HCT116 (cell line): ENCODE measurements at regions not wholly inside any gene's neighbourhood (a gene's known extent, or its start where the extent isn't known, plus 50 kb on each side); places are given as distances from the start of the nearest gene placed in this dataset.

ENCODE experiments used
- ATAC-seq: fragments of 200-7000 bp; cut with Tn5 transposase; 2 replicates; pipeline ENCODE4 v1.9.1; 2020; ENCODE audit warnings: mild to moderate bottlenecking, moderate library complexity
- BruUV-seq: library from RNA; stranded (reverse); fragments of 400-500 nt; replicated peaks from 2 replicates; lab custom pipeline; 2021; lab: Mats Ljungman, UMichigan
- CTCF ChIA-PET: fragments of 300-600 bp; sonication (Branson Sonifier 250); formaldehyde crosslinking; loops from one replicate; lab custom pipeline; 2021; ENCODE audit warnings: antibody characterized with exemption; lab: Charles Lee
- POLR2A ChIA-PET: fragments of 300-600, 350-600 bp; sonication (Branson Sonifier 250); formaldehyde crosslinking; loops from one replicate; lab custom pipeline; 2021; ENCODE audit warnings: antibody characterized with exemption; lab: Charles Lee
- RAD21 ChIA-PET, 2 experiments: fragments of 300-600 bp; sonication (Branson Sonifier 250); formaldehyde crosslinking; loops; one replicate each; lab custom pipeline; 2023; ENCODE audit warnings: low total read pairs in 2 of 2; ENCODE audit not compliant: uncharacterized antibody in 2 of 2, unreplicated experiment in 2 of 2, low non-redundant PET in 1 of 2; lab: Charles Lee
- DNase-seq: peaks from one replicate; pipeline ENCODE4 v3.0.0-alpha.2; 2010; ENCODE audit warnings: low read depth, low spot score
- H2AFZ ChIP-seq: fragments of 200-600 bp; shearing (Covaris generic), sonication (generic); 2 replicates; pipeline ENCODE4 v1.6.1; 2017; ENCODE audit warnings: low read depth, mixed run types, mixed read lengths, antibody characterized with exemption, low read length; ENCODE audit not compliant: poor library complexity, severe bottlenecking
- H3K27ac ChIP-seq: 2 replicates; pipeline ENCODE4 v1.5.1; 2012; ENCODE audit warnings: low read depth, low read length
- H3K27me3 ChIP-seq: fragments of 200-600 bp; sonication (generic); 2 replicates; pipeline ENCODE4 v1.6.1; 2016; ENCODE audit warnings: mixed run types, low read length, mixed read lengths; ENCODE audit not compliant: insufficient read depth
- H3K36me3 ChIP-seq, 2 experiments: fragments of 200-500 bp in 1 of 2; fragments of 200-600 bp in 1 of 2; sonication (Bioruptor generic) in 1 of 2; sonication (generic) in 1 of 2; 2 replicates each; pipeline versions ENCODE4 v1.5.1 to v1.6.1; 2014 to 2016; ENCODE audit warnings: low read length in 2 of 2, inconsistent platforms in 1 of 2, mixed read lengths in 1 of 2, mixed run types in 1 of 2; ENCODE audit not compliant: insufficient read depth in 2 of 2, control insufficient read depth in 1 of 2
- H3K4me1 ChIP-seq, 2 experiments: fragments of 200-600 bp in 1 of 2; sonication (generic) in 1 of 2; 2 replicates each; pipeline versions ENCODE4 v1.5.1 to v1.6.1; 2012 to 2017; ENCODE audit warnings: low read length in 2 of 2, inconsistent platforms in 1 of 2, mild to moderate bottlenecking in 1 of 2, mixed read lengths in 1 of 2, mixed run types in 1 of 2, moderate library complexity in 1 of 2; ENCODE audit not compliant: insufficient read depth in 2 of 2, control insufficient read depth in 1 of 2
- H3K4me2 ChIP-seq: fragments of 200-600 bp; sonication (generic); 2 replicates; pipeline ENCODE4 v1.6.1; 2017; ENCODE audit warnings: mixed run types, low read length, mixed read lengths
- H3K4me3 ChIP-seq, 2 experiments: fragments of 200-600 bp in 1 of 2; sonication (generic) in 1 of 2; replicated peaks in 1 of 2; 2 replicates each; pipeline ENCODE4 v1.5.1; 2011 to 2016; ENCODE audit warnings: low read length in 2 of 2, control low read depth in 1 of 2, low read depth in 1 of 2, mild to moderate bottlenecking in 1 of 2, mixed read lengths in 1 of 2, mixed run types in 1 of 2
- H3K79me2 ChIP-seq: fragments of 200-600 bp; sonication (generic); 2 replicates; pipeline ENCODE4 v1.6.1; 2017; ENCODE audit warnings: mild to moderate bottlenecking, mixed run types, low read length, moderate library complexity, mixed read lengths; ENCODE audit not compliant: insufficient read depth
- H3K9ac ChIP-seq: fragments of 200-600 bp; sonication (generic); 2 replicates; pipeline ENCODE4 v1.6.1; 2016; ENCODE audit warnings: low read length, mixed read lengths
- H3K9me2 ChIP-seq: fragments of 200-600 bp; sonication (generic), shearing (Covaris generic); 2 replicates; pipeline ENCODE4 v1.6.1; 2017; ENCODE audit warnings: mixed run types, mild to moderate bottlenecking, moderate library complexity; ENCODE audit not compliant: insufficient read depth
- H3K9me3 ChIP-seq, 2 experiments: fragments of 200-500 bp in 1 of 2; fragments of 200-600 bp in 1 of 2; sonication (Bioruptor generic) in 1 of 2; sonication (generic) in 1 of 2; 2 replicates each; pipeline ENCODE4 v1.6.1; 2014 to 2017; ENCODE audit warnings: low read length in 2 of 2, mixed read lengths in 2 of 2, inconsistent platforms in 1 of 2, low read depth in 1 of 2, mild to moderate bottlenecking in 1 of 2, mixed run types in 1 of 2, moderate library complexity in 1 of 2; ENCODE audit not compliant: control insufficient read depth in 1 of 2, insufficient read depth in 1 of 2
- H4K20me1 ChIP-seq: fragments of 200-600 bp; sonication (generic), shearing (Covaris generic); 2 replicates; pipeline ENCODE4 v1.6.1; 2017; ENCODE audit warnings: mixed run types, mild to moderate bottlenecking, moderate library complexity; ENCODE audit not compliant: insufficient read depth
- ATF3 ChIP-seq: IDR thresholded peaks from 2 replicates; pipeline ENCODE4 v1.6.1; 2012
- CTCF ChIP-seq, 3 experiments: fragments of 200-600 bp in 1 of 3; sonication (generic) in 1 of 3; IDR thresholded peaks in 2 of 3; conservative IDR thresholded peaks in 1 of 3; 2 replicates each; pipeline ENCODE4 v1.5.1; 2012 to 2017; ENCODE audit warnings: low read depth in 2 of 3, low read length in 2 of 3, antibody characterized with exemption in 1 of 3, borderline replicate concordance in 1 of 3, control low read depth in 1 of 3, mild to moderate bottlenecking in 1 of 3, mixed read lengths in 1 of 3, mixed run types in 1 of 3, moderate library complexity in 1 of 3; ENCODE audit not compliant: insufficient read depth in 1 of 3
- FOSL1 ChIP-seq: IDR thresholded peaks from 2 replicates; pipeline ENCODE4 v1.6.1; 2012; ENCODE audit warnings: low read depth
- MAX ChIP-seq: IDR thresholded peaks from 2 replicates; pipeline ENCODE4 v1.6.1; 2012
- POLR2A ChIP-seq: IDR thresholded peaks from 2 replicates; pipeline ENCODE4 v1.7.0; 2011; ENCODE audit warnings: borderline replicate concordance; ENCODE audit not compliant: insufficient read depth, insufficient read length; ENCODE audit errors: extremely low read depth
- RAD21 ChIP-seq: IDR thresholded peaks from 2 replicates; pipeline ENCODE4 v1.6.1; 2012; ENCODE audit warnings: low read depth, mild to moderate bottlenecking
- SIN3A ChIP-seq: IDR thresholded peaks from 2 replicates; pipeline ENCODE4 v1.6.1; 2012; ENCODE audit warnings: low read depth
- SP1 ChIP-seq: IDR thresholded peaks from 2 replicates; pipeline ENCODE4 v1.6.1; 2012; ENCODE audit warnings: low read depth
- ZFX ChIP-seq: fragments of 450-650 bp; IDR thresholded peaks from 2 replicates; pipeline ENCODE4 v1.6.1; 2017
- intact Hi-C: fragments of 100-400 bp; cut with micrococcal nuclease; formaldehyde crosslinking; loops from 2 replicates; pipeline ENCODE4 v1.10.0; 2022
- TF ChIP-seq, protein P1 (sequence below): IDR thresholded peaks from 2 replicates; pipeline ENCODE4 v1.6.1; 2012; ENCODE audit warnings: low read depth

GRCh38 chr19:27751044-27751391, 1461.9 kb downstream of the UQCRFS1 start:
- no peak overlapping the region for H3K4me2 ChIP-seq
- no peak overlapping the region for H3K9ac ChIP-seq
- H3K36me3 ChIP-seq = no peaks in the 10 kb centered on the region
- no peak for DNase-seq
- H3K4me1 ChIP-seq = no peaks in the 10 kb centered on the region
- ChIA-PET POLR2A (no interaction called here), CTCF (no interaction called here), RAD21 (no interaction called here)
- H3K4me3 ChIP-seq = no peak overlapping the region
- no peaks in the 10 kb centered on the region for H3K79me2 ChIP-seq
- intact Hi-C loops = no loop called here
- H4K20me1 ChIP-seq = no peaks in the 10 kb centered on the region
- no peak for ATAC-seq
- TF ChIP-seq POLR2A (no peak), ZFX (no peak)
- TF ChIP-seq, all 23 proteins: peak for 0
- H3K9me3 ChIP-seq = no peaks in the 10 kb centered on the region
- no peak overlapping the region for H3K27ac ChIP-seq
- no peaks in the 10 kb centered on the region for H3K27me3 ChIP-seq
- H3K9me2 ChIP-seq = no peaks in the 10 kb centered on the region
- no peak overlapping the region for H2AFZ ChIP-seq
- BruUV-seq = no TSS peak

- Histone ChIP-seq H3K4me2 (no peak overlapping the region), H4K20me1 (no peaks in the 10 kb centered on the region), H2AFZ (no peak overlapping the region), H3K4me3 (no peak overlapping the region), H3K36me3 (no peaks in the 10 kb centered on the region), H3K27ac (no peak overlapping the region), H3K9me3 (no peaks in the 10 kb centered on the region), H3K79me2 (no peaks in the 10 kb centered on the region), H3K4me1 (no peaks in the 10 kb centered on the region), H3K9me2 (no peaks in the 10 kb centered on the region), H3K27me3 (no peaks in the 10 kb centered on the region), H3K9ac (no peak overlapping the region)
- DNase-seq (no peak), ATAC-seq (no peak)
- CTCF ChIA-PET = no interaction called here
- TF ChIP-seq ATF3 = no peak
- TF ChIP-seq SIN3A = no peak
- TF ChIP-seq, protein P1, sequence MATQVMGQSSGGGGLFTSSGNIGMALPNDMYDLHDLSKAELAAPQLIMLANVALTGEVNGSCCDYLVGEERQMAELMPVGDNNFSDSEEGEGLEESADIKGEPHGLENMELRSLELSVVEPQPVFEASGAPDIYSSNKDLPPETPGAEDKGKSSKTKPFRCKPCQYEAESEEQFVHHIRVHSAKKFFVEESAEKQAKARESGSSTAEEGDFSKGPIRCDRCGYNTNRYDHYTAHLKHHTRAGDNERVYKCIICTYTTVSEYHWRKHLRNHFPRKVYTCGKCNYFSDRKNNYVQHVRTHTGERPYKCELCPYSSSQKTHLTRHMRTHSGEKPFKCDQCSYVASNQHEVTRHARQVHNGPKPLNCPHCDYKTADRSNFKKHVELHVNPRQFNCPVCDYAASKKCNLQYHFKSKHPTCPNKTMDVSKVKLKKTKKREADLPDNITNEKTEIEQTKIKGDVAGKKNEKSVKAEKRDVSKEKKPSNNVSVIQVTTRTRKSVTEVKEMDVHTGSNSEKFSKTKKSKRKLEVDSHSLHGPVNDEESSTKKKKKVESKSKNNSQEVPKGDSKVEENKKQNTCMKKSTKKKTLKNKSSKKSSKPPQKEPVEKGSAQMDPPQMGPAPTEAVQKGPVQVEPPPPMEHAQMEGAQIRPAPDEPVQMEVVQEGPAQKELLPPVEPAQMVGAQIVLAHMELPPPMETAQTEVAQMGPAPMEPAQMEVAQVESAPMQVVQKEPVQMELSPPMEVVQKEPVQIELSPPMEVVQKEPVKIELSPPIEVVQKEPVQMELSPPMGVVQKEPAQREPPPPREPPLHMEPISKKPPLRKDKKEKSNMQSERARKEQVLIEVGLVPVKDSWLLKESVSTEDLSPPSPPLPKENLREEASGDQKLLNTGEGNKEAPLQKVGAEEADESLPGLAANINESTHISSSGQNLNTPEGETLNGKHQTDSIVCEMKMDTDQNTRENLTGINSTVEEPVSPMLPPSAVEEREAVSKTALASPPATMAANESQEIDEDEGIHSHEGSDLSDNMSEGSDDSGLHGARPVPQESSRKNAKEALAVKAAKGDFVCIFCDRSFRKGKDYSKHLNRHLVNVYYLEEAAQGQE = no peak
- no peak for TF ChIP-seq RAD21
- no peak for TF ChIP-seq CTCF (IDR thresholded peaks at IDR 0.05 in 2 of 3, conservative IDR thresholded peaks at IDR 0.05 in 1 of 3; ENCODE audit: borderline replicate concordance in 1 of 3, insufficient read depth in 1 of 3, low read depth in 2 of 3, low read length in 2 of 3)
- TF ChIP-seq FOSL1 = no peak
- TF ChIP-seq POLR2A = no peak
- TF ChIP-seq SP1 = no peak
- TF ChIP-seq MAX = no peak
- intact Hi-C loops = no loop called here
- POLR2A ChIA-PET = no interaction called here
- RAD21 ChIA-PET = no interaction called here
- no TSS peak for BruUV-seq
Measured at GRCh38 chr19:27750391-27751043, 1462.4 kb downstream of the UQCRFS1 start.
